SK-N-SH (cell line): ENCODE measurements at regions not wholly inside any gene's neighbourhood (a gene's known extent, or its start where the extent isn't known, plus 50 kb on each side); places are given as distances from the start of the nearest gene placed in this dataset.

ENCODE experiments used
- CHD2 ChIP-seq: fragments of 150-350 bp; IDR thresholded peaks from 2 replicates; pipeline ENCODE4 v1.6.1; 2018; ENCODE audit warnings: low read length; ENCODE audit not compliant: partially characterized antibody
- CTCF ChIP-seq: fragments of 200-600 bp; sonication (generic); IDR thresholded peaks from 2 replicates; pipeline ENCODE4 v1.6.1; 2017; ENCODE audit warnings: antibody characterized with exemption, mild to moderate bottlenecking, moderate library complexity
- EP300 ChIP-seq, 2 experiments: IDR thresholded peaks; 2 replicates each; pipeline versions ENCODE4 v1.4.0 to v1.6.1; 2012; ENCODE audit warnings: borderline replicate concordance in 1 of 2, low read depth in 1 of 2, low read length in 1 of 2
- EZH2phosphoT487 ChIP-seq: fragments of 200-600 bp; sonication (generic); IDR thresholded peaks from 2 replicates; pipeline ENCODE4 v1.6.1; 2017; ENCODE audit warnings: low read depth, mixed run types, mild to moderate bottlenecking, antibody characterized with exemption, moderate library complexity, borderline replicate concordance
- FOXJ3 ChIP-seq: sonication (generic); formaldehyde crosslinking; IDR thresholded peaks from 2 replicates; pipeline ENCODE4 v1.5.1; 2020; ENCODE audit warnings: mild to moderate bottlenecking, missing genetic modification reagents
- RCOR1 ChIP-seq: fragments of 150-350 bp; IDR thresholded peaks from 2 replicates; pipeline ENCODE4 v1.6.1; 2017; ENCODE audit warnings: antibody characterized with exemption, low read length
- REST ChIP-seq: IDR thresholded peaks from 2 replicates; pipeline ENCODE4 v1.6.1; 2012; ENCODE audit warnings: mild to moderate bottlenecking, low read depth, low read length, moderate library complexity
- SMC3 ChIP-seq: IDR thresholded peaks from 2 replicates; pipeline ENCODE4 v1.6.1; 2012; ENCODE audit warnings: low read depth, low read length, improper control_type of control experiment
- TAF1 ChIP-seq: IDR thresholded peaks from 2 replicates; pipeline ENCODE4 v1.6.1; 2012; ENCODE audit warnings: low read depth, mild to moderate bottlenecking, low read length, moderate library complexity, borderline replicate concordance
- TCF12 ChIP-seq: IDR thresholded peaks from 2 replicates; pipeline ENCODE4 v1.4.0; 2012
- TEAD4 ChIP-seq: IDR thresholded peaks from 2 replicates; pipeline ENCODE4 v1.4.0; 2012; ENCODE audit warnings: mild to moderate bottlenecking, borderline replicate concordance; ENCODE audit not compliant: insufficient read depth
- ZBTB33 ChIP-seq: IDR thresholded peaks from 2 replicates; pipeline ENCODE4 v1.4.0; 2012; ENCODE audit warnings: low read depth, borderline replicate concordance
- TF ChIP-seq, protein P1 (sequence below): IDR thresholded peaks from 2 replicates; pipeline ENCODE4 v1.4.0; 2012; ENCODE audit warnings: low read depth, borderline replicate concordance
- TF ChIP-seq, protein P2 (sequence below): fragments of 150-350 bp; IDR thresholded peaks from 2 replicates; pipeline ENCODE4 v1.6.1; 2016; ENCODE audit warnings: mild to moderate bottlenecking, low read depth, low read length

- TF ChIP-seq, protein P1, sequence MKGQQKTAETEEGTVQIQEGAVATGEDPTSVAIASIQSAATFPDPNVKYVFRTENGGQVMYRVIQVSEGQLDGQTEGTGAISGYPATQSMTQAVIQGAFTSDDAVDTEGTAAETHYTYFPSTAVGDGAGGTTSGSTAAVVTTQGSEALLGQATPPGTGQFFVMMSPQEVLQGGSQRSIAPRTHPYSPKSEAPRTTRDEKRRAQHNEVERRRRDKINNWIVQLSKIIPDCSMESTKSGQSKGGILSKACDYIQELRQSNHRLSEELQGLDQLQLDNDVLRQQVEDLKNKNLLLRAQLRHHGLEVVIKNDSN = no peak
- no peak for TF ChIP-seq TAF1
- no peak for TF ChIP-seq EZH2phosphoT487
- TF ChIP-seq FOXJ3 (CRISPR knock-in tag) = no peak
- no peak for TF ChIP-seq CTCF
- TF ChIP-seq REST = no peak
- TF ChIP-seq RCOR1 = no peak
- no peak for TF ChIP-seq CHD2
- TF ChIP-seq, protein P2, sequence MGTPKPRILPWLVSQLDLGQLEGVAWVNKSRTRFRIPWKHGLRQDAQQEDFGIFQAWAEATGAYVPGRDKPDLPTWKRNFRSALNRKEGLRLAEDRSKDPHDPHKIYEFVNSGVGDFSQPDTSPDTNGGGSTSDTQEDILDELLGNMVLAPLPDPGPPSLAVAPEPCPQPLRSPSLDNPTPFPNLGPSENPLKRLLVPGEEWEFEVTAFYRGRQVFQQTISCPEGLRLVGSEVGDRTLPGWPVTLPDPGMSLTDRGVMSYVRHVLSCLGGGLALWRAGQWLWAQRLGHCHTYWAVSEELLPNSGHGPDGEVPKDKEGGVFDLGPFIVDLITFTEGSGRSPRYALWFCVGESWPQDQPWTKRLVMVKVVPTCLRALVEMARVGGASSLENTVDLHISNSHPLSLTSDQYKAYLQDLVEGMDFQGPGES = no peak
- TF ChIP-seq SMC3 = no peak
- TF ChIP-seq TCF12 = no peak
- no peak for TF ChIP-seq TEAD4
- no peak for TF ChIP-seq ZBTB33
- TF ChIP-seq EP300 (IDR thresholded peaks at IDR 0.05; ENCODE audit: borderline replicate concordance in 1 of 2, low read depth in 1 of 2, low read length in 1 of 2) = no peak
These were observed 310.0 kb upstream of the SPTLC3 start for GRCh38 chr20:12698817-12699216.
